GM21717 (cell line): ENCODE measurements at regions not wholly inside any gene's neighbourhood (a gene's known extent, or its start where the extent isn't known, plus 50 kb on each side); places are given as distances from the start of the nearest gene placed in this dataset.
"Not testable (repeated sequence)": the region's sequence is repeated elsewhere in the genome, so short reads cannot be mapped to it uniquely, and the experiment has no call there.

Experiments used
- ATAC-seq: cut with Tn5 transposase; IDR thresholded peaks from one replicate; pipeline ENCODE4 v1.9.1; 2021; ENCODE audit warnings: mild to moderate bottlenecking, moderate library complexity; ENCODE audit not compliant: unreplicated experiment

DNA sequence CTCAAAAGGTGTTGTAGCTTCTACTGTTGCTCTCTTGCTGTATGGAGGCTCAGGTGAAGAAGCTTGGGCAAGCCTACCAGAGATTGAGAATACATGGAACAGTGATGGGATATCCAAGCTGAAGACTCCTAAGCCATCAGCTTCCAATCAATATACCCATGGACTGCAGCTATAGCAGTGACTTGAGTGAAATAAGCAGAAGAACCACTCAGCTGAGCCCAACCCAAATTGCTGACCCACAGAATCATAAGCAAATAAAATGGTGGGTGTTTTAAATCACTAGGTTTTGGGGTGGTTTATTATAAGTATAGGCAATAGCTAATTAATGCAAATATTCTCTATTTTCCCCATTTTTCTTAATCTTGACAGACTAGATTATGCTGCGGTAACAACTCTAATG, 147.7 kb upstream of the SALL1 start:
- ATAC-seq: no peak

DNA sequence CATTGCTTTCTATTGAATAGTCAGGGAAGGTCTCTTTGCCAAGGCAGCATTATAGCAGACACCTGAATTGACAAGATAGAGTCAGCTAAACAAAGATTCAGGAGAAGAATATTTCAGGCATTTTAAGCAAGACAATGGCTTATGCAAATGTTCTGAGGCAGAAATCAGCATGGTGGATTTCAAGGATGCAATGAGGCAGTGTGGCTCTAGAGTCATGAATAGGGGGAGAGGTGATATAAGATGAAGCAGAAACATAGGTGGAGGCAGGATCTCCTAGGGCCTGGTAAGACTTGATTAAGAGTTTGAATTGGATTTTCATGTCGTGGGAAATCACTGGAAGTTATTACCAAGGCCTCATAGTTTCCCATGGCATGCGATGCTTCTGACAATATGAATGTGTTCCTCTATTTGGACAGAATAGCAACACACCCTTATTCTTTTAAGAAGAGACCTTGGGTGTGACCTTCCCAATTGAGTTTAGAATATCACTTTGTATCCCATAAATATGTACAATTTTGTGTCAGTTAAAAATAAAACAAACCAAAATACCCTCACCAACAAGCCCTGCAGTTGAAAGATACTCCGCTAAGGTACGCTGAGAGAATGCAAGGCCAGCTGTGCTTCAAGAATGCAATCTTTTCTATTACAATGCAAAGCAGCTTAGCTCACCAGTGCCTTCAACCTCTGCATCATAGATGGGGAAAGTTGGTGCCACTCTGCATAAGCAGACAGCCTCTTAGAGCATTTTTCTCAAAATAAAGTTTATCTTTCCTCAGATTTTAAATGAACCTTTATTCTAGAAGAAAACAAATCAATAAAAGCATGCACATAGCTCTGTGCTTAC, 139.6 kb upstream of the SALL1 start:
- no peak for ATAC-seq

DNA sequence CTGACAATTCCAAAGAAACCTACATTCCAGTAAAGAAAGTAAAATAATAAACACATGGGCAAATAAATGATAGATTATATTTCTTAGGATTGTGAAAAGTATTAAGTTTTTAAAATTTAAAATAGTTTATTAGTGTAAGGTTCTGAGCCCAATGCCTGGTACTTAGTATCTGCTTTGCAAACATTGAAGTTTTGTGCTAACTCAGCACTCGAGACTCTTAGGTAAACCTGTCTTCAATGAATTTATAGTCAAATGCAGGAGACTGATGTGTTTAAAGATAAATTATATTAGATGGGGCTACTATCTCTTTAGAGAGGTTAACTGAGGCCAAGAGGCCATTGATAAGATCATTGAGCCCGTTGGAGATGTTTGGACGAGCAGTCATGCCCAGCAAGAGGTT, 138.3 kb upstream of the SALL1 start:
- ATAC-seq: no peak

DNA sequence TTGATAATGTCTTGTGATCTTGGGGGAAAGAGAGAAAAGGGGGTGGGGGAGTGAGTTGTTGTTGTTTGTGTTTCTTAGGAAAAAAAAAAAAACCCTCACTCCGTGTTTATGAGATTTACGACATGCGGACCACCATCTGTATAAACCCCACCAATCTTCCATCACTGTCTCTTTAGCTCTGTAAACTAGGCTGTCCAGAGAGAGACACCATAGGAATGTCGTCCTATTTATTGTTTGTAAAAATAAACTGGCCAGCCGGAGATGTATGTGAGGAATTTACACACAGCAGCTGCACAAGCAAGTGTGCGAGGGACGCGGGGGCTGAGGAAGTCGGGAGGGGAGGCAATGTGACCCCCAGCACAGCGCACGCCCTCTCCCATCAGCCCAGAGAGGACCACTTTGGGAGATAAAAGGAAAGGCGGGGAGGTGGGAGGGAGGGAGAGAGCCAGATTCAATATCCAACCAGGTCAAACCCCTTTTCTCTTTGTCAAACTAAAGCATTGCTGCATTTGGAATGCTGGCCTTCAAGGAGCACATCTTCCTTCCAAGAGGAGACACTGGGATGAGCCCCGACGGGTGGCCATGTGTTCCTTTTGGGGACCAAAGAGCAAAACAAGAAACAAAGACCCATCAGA, 136.2 kb upstream of the SALL1 start:
- ATAC-seq: no peak

DNA sequence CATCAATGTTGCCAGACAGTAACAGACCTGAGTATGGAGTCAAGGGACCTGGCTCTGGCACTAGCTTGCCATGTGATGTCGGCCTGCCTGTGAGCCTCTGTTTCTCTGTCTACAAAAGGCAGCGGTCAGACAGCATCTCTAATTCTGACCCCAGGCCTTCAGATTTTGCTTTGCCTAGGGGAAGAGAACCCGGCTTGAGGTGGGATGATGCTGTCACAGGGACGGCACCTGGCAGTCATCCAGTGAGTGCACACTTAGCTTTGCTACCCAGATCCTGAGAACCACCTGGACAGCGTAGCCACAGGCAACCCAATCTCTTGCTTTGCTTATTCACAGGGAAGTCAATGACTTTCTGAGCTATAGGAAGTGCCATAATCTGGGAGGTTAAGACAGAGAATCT, 135.2 kb upstream of the SALL1 start:
- ATAC-seq: no peak

DNA sequence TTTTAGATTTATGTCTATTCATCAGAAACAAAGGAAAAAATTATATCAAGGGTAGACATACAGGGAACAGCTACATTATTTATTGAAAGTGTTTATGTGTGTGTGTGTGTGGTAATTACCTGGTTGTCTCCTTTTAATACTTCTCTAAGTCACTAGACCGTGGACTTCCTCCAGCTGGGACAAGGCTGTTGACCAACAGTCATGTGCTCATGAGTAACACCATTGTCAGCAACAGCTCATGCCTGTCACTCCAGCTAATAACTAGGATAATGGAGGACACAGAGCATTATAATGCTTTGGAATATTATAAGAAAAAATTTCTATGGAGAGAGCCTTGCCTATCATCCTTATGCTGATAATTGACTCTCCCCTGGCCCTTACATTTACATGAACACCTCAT, 125.3 kb upstream of the SALL1 start:
- ATAC-seq: no peak

DNA sequence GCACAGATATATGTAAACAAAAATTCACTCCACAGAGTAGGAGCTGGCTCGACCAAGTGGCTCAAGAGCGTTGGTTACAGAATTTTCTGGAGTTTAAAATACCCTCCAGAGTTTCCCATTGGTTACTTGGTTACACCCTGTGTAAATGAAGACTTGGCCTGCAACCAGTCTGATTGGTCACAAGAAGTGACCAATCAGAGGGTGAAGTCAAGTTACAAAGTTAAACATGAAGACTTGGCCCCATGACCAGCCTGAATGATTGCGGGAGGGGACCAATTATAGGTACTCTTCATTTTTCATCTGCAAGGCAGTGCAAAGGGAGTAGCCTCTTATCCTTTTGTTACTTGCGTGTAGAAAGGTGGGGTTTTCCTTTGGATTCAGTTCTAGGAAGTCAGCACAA, 121.3 kb upstream of the SALL1 start:
- no peak for ATAC-seq

DNA sequence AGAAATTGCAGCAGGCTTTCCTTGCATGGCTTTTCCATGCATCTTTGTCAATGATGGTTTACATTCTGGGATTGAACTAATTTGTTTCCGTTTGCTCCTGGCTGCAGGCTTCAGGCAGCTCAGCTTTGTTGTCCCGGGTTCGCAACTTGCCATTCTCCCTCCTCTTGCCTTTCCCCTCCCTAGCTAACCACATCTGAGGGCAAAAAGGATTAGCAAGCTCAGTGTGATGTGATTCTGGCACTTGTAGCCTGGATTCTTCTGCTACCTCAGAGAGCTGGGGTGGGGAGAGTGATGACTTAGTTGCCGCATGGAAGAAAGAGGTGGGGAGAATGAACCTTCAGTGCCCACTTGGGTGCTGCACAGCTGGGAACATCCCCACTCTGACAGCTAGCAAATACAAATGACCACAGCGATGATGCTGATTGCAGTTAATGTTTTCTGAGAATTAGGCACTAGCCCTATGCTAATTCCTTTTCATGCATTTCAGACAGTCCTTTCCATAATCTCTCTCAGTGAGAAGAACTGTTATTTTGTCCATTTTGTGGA, 120.2 kb upstream of the SALL1 start:
- no peak for ATAC-seq

DNA sequence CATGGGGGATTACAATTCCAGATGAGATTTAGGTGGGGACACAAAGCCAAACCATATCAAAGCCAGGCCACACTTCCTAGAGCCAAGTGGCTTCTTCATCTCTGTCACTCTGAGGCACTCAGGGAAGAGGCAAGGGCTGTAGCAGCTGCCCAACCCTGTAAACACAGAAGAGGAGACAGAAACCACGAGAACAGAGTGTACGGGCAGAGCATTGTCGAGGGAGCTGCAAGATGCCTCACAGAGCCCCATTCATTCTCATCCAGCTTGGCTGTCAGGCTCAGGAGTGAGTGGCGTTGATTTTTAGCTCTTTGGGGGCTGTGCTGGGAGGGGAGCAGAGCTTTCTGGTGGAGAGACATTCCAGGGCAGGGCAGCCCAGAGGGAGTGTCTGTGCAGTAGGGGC, 117.2 kb upstream of the SALL1 start:
- no peak for ATAC-seq

DNA sequence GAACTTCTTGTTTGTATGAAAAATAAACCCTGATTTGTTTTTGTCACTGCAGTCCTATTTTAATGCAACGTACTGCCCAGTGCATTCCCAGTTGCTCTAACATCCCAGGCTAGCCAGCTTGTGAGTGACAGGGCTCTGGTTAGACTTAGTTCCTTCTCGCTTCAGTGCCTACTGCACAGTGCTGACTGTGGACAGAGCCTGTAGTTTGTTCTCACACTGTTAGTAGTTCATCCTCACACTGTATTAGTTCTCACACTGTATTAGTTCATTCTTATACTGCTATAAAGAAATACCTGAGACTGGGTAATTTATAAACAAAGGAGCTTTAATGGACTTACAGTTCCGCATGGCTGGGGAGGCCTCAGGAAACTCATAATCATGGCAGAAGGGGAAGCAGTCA, 116.6 kb upstream of the SALL1 start:
- no peak for ATAC-seq

DNA sequence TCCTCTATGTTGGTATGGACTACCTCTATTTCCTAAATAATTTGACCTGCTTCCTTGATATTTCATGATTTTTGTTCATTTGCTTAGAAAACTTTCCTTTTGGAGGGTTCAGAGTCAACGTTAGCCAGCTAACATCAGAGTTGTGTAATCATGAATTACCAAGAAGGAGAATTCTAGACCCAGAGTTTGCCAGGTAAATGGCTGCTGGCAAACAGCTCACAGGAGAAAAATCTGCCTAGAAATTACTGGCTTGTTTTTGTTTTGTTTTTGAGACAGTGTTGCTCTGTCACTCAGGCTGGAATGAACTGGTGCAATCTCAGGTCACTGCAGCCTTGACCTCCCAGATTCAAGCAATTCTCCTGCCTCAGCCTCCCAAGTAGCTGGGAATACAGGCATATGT, 111.4 kb upstream of the SALL1 start:
- no peak for ATAC-seq

DNA sequence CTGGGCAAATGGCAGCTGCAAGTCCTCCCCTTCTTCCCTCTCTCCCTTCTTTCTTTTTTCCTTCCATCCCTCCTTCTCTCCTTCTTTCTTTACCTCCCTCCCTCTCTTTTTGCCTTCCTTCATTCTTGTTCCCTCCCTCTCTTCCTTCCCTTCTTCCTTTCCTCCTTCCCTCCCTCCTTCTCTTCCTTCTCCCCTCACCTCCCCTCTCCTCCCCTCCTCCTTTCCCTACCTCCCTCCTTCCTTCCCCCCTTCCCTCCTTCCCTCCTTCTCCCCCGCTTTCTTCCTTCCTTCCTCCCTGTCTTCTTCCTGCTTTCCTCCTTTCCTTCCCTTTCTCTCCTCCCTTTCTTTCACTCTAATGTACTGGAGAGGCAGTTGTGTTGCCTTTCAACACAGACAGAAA, 110.8 kb upstream of the SALL1 start:
- ATAC-seq: no peak

DNA sequence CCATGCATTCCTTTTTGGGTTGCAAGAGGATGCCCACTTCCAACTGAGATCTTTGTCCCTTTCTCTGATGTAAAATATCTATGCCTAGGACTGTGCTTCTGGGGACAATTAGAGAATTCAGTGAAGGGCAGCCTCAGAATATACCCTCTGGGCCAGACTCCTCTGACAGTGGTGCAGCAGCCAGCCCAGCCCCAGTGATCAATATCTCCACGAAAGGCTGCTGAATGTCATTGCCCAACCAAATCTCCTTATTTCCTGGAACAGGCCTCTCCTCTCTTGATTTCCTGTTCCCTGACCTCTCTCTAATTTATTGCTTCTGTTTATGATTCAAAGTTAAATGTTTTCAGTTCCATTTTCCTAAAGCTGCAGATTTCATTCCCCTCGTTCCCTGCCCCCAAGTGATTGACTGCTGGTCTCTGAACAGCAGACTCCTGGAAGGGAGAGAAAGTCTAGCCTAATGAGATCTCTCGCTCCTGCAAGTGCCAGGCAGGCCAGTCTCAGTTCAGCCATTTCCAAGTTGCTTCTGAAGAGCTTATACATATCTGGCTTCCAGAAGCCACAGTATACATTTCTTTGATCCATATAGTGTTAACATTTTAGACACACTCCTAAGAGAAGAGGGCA, 104.4 kb upstream of the SALL1 start:
- no peak for ATAC-seq

DNA sequence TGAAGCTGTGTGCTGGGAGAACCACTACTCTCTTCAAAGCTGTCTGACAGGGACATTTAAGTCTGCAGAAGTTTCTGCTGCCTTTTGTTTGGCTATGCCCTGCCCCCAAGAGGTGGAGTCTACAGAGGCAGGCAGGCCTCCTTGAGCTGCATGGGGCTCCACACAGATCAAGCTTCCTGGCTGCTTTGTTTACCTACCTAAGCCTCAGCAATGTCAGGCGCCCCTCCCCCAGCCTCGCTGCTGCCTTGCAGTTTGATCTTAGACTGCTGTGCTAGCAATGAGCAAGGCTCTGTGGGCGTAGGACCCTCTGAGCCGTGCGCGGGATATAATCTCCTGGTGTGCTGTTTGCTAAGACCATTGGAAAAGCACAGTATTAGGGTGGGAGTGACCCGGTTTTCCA, 103.3 kb upstream of the SALL1 start:
- not testable (repeated sequence) for ATAC-seq

DNA sequence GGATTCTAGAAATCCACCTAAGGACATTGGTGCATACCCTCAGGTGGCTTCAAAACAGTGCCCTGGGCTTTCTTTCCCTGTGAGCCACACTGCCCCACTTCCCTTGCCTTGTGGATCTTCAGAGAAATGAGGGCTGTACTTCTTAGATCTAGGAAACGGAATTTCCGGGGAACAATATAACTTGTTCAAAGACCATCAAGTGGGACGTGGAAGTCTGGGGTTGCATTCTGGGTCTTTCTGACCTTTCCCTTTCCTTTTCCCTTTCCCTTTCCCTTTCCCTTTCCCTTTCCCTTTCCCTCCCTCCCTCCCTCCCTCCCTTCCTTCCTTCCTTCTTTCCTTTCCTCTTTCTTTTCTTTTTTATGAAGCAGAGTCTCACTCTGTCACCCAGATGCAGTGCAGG, 97.1 kb upstream of the SALL1 start:
- ATAC-seq: no peak

DNA sequence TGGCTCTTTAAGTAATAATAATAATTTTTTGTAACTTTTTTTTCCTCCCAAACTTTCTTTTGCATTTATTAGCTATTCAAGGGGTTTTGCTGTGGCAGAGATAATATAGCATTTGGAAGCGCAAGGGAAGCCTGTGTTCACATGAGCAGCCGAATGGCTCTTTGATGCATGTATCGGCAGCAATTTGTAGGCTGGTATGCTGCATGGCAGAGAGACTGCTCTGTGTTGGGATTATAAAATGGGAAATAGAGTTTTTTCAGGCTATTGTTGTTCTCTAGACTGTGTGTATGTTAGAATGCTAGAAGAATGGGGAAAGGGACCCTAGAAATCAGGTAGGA, 94.6 kb upstream of the SALL1 start:
- no peak for ATAC-seq

DNA sequence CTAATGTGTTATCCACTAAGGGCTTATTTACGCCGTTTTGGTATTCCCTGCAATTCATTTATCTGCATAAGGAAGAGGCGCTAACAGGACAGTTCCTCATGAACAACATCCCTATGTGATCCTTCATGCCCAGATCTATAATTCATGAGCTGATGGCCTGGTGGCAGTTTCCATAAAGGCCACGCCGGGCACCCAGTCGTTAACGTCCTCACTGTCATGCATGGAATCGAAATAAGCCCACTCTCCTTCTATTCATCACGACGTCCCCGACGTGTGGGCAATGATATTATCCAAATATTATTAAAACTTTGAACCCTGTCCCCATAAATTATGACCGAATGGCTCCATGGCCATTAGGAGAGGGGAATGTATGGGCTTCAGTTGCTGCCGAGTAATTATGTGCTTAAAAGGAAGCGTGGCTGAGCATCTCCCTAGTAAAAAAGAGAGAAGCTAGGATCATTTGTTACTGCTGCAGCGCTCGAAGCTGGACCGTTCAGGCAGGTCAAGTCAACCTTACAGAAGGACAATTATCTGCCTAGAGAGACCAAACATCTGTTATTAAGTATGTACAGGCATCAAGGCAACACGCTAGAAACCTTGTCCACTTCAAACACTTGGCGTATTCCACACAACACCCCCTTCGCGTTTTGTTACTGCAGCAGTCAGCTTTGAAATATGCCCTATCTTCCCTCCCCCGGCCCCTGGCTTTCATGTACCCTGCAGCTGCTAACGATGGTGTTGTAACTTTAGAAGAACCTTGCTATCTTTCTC, 94.0 kb upstream of the SALL1 start:
- no peak for ATAC-seq

DNA sequence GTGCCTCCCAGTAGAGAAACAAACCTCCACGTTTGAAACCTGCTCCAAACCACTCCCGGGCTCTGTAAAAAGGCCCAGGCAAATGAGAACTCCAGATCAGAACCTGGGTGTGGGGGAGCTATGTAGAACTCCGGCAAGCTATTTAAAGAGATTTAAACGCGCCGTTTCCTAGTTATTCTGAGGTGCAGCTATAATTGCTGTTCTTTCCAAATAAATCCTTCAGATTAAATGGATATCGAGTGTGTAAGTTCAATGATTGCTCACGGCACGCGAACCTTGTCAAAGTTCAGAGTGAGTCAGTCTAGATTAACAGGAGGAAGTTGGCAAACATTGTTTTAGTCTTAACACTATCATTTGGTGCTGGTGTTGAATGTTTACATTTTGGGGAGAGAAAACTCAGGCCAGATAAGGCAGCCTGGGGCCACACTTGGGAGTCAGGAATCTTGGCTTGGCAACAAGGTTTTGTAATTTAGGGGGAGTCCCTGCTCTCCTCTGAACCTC, 92.9 kb upstream of the SALL1 start:
- ATAC-seq: no peak

DNA sequence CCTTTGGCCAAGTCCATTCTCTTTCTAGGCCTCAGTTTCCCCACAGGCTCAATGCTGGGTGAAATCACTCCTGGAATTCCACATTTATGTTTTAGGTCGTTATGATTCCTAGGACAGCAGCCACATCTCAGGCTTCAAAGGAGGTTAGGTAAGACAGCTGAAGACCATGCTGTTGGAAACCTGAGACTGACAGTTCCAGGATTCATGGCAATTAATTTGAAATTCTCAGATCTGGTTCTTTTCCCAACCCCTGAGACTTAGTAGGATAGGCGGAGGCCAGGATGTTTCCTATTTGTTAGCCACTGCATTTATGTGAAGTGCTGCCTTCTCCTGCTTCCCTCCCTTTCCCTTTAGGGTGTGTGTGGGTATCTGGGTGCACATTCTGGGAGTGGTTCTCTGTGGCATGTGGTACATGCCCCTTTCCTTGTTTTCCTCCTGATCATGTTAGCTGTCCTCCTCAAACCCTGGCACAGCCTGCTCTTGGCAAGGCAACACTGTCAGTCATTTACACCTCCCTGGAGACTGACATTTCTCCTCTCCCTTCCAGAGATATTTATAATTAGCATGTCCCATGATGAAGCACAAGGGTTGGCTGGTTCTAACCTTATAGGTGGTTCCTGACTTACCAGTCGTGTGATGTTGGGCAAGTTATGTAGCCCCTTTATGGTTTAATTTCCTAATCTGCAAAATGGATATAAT, 91.4 kb upstream of the SALL1 start:
- ATAC-seq: no peak

DNA sequence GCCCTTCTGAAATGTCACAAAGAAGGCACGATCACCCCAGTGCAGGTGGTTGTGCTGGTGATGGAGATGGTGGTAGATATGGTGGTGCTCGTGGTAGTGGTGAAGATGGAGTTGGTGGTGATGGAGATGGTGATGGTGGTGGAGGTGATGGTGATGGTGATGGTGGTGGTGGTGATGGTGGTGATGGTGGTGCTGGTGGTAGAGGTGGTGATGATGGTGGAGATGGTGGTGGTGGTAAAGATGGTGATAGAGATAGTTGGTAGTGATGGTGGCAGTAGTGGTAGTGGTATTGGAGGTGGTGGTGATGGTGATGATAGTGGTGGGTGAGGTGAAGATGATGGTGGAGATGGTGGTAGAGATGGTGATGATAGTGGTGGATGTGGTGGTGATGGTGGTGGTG, 88.1 kb upstream of the SALL1 start:
- ATAC-seq: no peak
